HepG2 (cell line): ENCODE measurements at regions not wholly inside any gene's neighbourhood (a gene's known extent, or its start where the extent isn't known, plus 50 kb on each side); places are given as distances from the start of the nearest gene placed in this dataset.

Experiments
- ATAC-seq: fragments of 200-7000 bp; cut with Tn5 transposase; 3 replicates; pipeline ENCODE4 v1.9.1; 2020; ENCODE audit warnings: mild to moderate bottlenecking, moderate library complexity
- BruUV-seq: library from RNA; stranded (reverse); fragments of 400-500 nt; replicated peaks from 2 replicates; lab custom pipeline; 2021; lab: Mats Ljungman, UMichigan
- CTCF ChIA-PET: fragments of 300-600 bp; formaldehyde crosslinking; extraction: SDS; loops from one replicate; lab custom pipeline; 2021; ENCODE audit warnings: low total read pairs, inconsistent platforms, low intra/inter-chr PET ratio; lab: Yijun Ruan, JAX
- POLR2A ChIA-PET: fragments of 350-600 bp; sonication (Branson Sonifier 250); formaldehyde crosslinking; loops from one replicate; lab custom pipeline; 2020; ENCODE audit warnings: antibody characterized with exemption, inconsistent platforms; lab: Yijun Ruan, JAX
- DNase-seq: peaks from one replicate; pipeline ENCODE4 v3.0.0-alpha.2; 2015; ENCODE audit warnings: low spot score
- FAIRE-seq: peaks from 3 replicates; lab custom pipeline; 2011; peaks lifted over from hg19 to GRCh38; lab: Jason Lieb, UNC
- H2AFZ ChIP-seq: one replicate; pipeline ENCODE4 v1.6.1; 2011; ENCODE audit warnings: low read length, inconsistent platforms
- H3K27ac ChIP-seq: fragments of 300-600 bp; 3 replicates; pipeline ENCODE4 v1.8.0; 2011; ENCODE audit warnings: mixed run types, mild to moderate bottlenecking, mixed read lengths, low read length, inconsistent platforms; ENCODE audit not compliant: insufficient read depth; ENCODE audit errors: extremely low read length
- H3K27me3 ChIP-seq, 2 experiments: fragments of 200-600 bp in 1 of 2; 2 replicates in 1 of 2; 3 replicates in 1 of 2; pipeline versions ENCODE4 v1.6.0 to v1.8.0; 2011; ENCODE audit warnings: low read length in 2 of 2, mild to moderate bottlenecking in 2 of 2, moderate library complexity in 2 of 2, inconsistent platforms in 1 of 2; ENCODE audit not compliant: insufficient read depth in 2 of 2, control insufficient read depth in 1 of 2
- H3K36me3 ChIP-seq, 2 experiments: fragments of 200-600 bp in 1 of 2; replicated peaks in 1 of 2; 2 replicates in 1 of 2; 3 replicates in 1 of 2; pipeline versions ENCODE4 v1.5.1 to v1.8.0; 2011; ENCODE audit warnings: low read length in 2 of 2, inconsistent platforms in 1 of 2; ENCODE audit not compliant: insufficient read depth in 2 of 2, control insufficient read depth in 1 of 2
- H3K4me1 ChIP-seq: 2 replicates; pipeline ENCODE4 v1.5.1; 2012; ENCODE audit warnings: low read length, inconsistent platforms; ENCODE audit not compliant: insufficient read depth
- H3K4me2 ChIP-seq: 2 replicates; pipeline ENCODE4 v1.6.0; 2011; ENCODE audit warnings: low read depth, low read length, inconsistent platforms
- H3K4me3 ChIP-seq, 3 experiments: fragments of 200-600 bp in 1 of 3; sonication (generic), shearing (Covaris generic) in 1 of 3; replicated peaks in 1 of 3; 2 replicates each; pipeline ENCODE4 v1.5.1; 2011 to 2016; ENCODE audit warnings: low read length in 3 of 3, inconsistent platforms in 2 of 3, low read depth in 2 of 3, mild to moderate bottlenecking in 2 of 3, control low read depth in 1 of 3, mixed read lengths in 1 of 3; ENCODE audit not compliant: insufficient read depth in 1 of 3
- H3K79me2 ChIP-seq: one replicate; pipeline ENCODE4 v1.6.1; 2011; ENCODE audit warnings: low read length, inconsistent platforms; ENCODE audit not compliant: insufficient read depth
- H3K9ac ChIP-seq: 2 replicates; pipeline ENCODE4 v1.6.0; 2011; ENCODE audit warnings: mild to moderate bottlenecking, low read depth, low read length, inconsistent platforms; ENCODE audit not compliant: insufficient read depth
- H3K9me3 ChIP-seq: 2 replicates; pipeline ENCODE4 v1.5.1; 2012; ENCODE audit warnings: mild to moderate bottlenecking, low read length
- H4K20me1 ChIP-seq: 2 replicates; pipeline ENCODE4 v1.6.0; 2011; ENCODE audit warnings: inconsistent platforms, mild to moderate bottlenecking, low read length, moderate library complexity; ENCODE audit not compliant: insufficient read depth
- CBFB ChIP-seq: sonication (generic); formaldehyde crosslinking; IDR thresholded peaks from 2 replicates; pipeline ENCODE4 v1.4.0; 2020; ENCODE audit warnings: missing genetic modification reagents
- CCAR2 ChIP-seq: fragments of 200-400 bp; formaldehyde crosslinking; optimal IDR thresholded peaks from 2 replicates; pipeline ENCODE3; 2018; ENCODE audit warnings: low read depth, mild to moderate bottlenecking, low read length, moderate library complexity
- FOXP1 ChIP-seq, 2 experiments: fragments of 450-650 bp in 1 of 2; IDR thresholded peaks; 2 replicates each; pipeline ENCODE4 v1.6.1; 2017 to 2018; ENCODE audit warnings: antibody characterized with exemption in 1 of 2
- NAIF1 ChIP-seq: sonication (generic); formaldehyde crosslinking; IDR thresholded peaks from 2 replicates; pipeline ENCODE4 v1.5.0; 2020; ENCODE audit warnings: mild to moderate bottlenecking, missing genetic modification reagents, borderline replicate concordance
- NCOA5 ChIP-seq: sonication (generic); formaldehyde crosslinking; IDR thresholded peaks from 2 replicates; pipeline ENCODE4 v1.4.0; 2020; ENCODE audit warnings: missing genetic modification reagents
- NFATC3 ChIP-seq: sonication (generic); formaldehyde crosslinking; IDR thresholded peaks from 2 replicates; pipeline ENCODE4 v1.5.1; 2020; ENCODE audit warnings: mild to moderate bottlenecking, missing genetic modification reagents
- PPARG ChIP-seq: conservative IDR thresholded peaks from 2 replicates; pipeline ENCODE4 v1.6.1; 2016; ENCODE audit warnings: missing biosample characterization, missing genetic modification reagents
- PRPF4 ChIP-seq: fragments of 200-400 bp; formaldehyde crosslinking; IDR thresholded peaks from 2 replicates; pipeline ENCODE4 v1.6.1; 2016; ENCODE audit warnings: low read length, low read depth; ENCODE audit not compliant: poor library complexity, severe bottlenecking
- TOE1 ChIP-seq: sonication (generic); formaldehyde crosslinking; IDR thresholded peaks from 2 replicates; pipeline ENCODE4 v1.4.0; 2020; ENCODE audit warnings: mild to moderate bottlenecking, missing genetic modification reagents
- ZFP37 ChIP-seq: sonication (generic); formaldehyde crosslinking; IDR thresholded peaks from 2 replicates; pipeline ENCODE4 v1.4.0; 2020; ENCODE audit warnings: missing genetic modification reagents, borderline replicate concordance
- ZNF430 ChIP-seq: sonication (generic); formaldehyde crosslinking; IDR thresholded peaks from 2 replicates; pipeline ENCODE4 v1.9.0; 2021; ENCODE audit warnings: mild to moderate bottlenecking, missing genetic modification reagents
- ZNF496 ChIP-seq: sonication (generic); formaldehyde crosslinking; IDR thresholded peaks from 2 replicates; pipeline ENCODE4 v1.8.1; 2023; ENCODE audit warnings: mild to moderate bottlenecking, moderate library complexity, missing genetic modification reagents; ENCODE audit not compliant: insufficient replicate concordance
- WGBS: methylation state at CpG from one replicate; pipeline ENCODE4 v1.1.6; 2017; ENCODE audit warnings: low lambda C conversion rate; 5-methylcytosine and 5-hydroxymethylcytosine counted together
- in situ Hi-C: cut with HindIII; loops from 2 replicates; pipeline ENCODE4 v1.10.0; 2017; ENCODE audit warnings: low pct_unique_long_range_greater_than_20kb; ENCODE audit not compliant: extremely low pct_ligation_motif_present
- intact Hi-C: fragments of 100-400 bp; cut with micrococcal nuclease; formaldehyde crosslinking; loops from one replicate; pipeline ENCODE4 v1.10.0; 2022; ENCODE audit not compliant: unreplicated experiment
- TF ChIP-seq, protein P1 (sequence below): IDR thresholded peaks from 2 replicates; pipeline ENCODE4 v1.6.1; 2016; ENCODE audit warnings: control low read depth
- TF ChIP-seq, protein P2 (sequence below): sonication (generic); formaldehyde crosslinking; IDR thresholded peaks from 2 replicates; pipeline ENCODE4 v1.4.0; 2020; ENCODE audit warnings: missing genetic modification reagents

DNA sequence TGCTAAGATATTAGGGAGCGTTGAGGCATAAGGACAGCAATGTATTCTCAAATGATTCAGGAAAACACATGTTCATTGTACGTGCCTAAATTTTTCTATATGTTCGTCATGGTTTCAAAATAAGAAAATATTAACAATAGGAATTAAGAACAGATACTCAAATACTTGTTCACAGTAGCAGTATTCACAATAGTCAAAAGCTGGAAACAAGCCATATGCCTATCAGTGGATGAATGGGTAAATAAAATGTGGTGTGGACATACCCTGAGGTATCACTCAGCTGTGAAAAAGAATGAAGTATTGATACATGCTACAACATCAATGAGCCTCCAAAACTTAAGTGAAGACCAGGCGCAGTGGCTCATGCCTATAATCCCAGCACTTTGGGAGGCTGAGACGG lies 84.7 kb upstream of the PTER start:
- Histone ChIP-seq H3K9me3 (no peaks in the 10 kb centered on the region), H3K4me2 (no peak overlapping the region), H4K20me1 (no peaks in the 10 kb centered on the region), H3K36me3 (no peaks in the 10 kb centered on the region), H3K4me1 (no peaks in the 10 kb centered on the region), H3K9ac (no peak overlapping the region), H3K79me2 (no peaks in the 10 kb centered on the region), H3K27ac (no peak overlapping the region), H2AFZ (no peak overlapping the region), H3K4me3 (no peak overlapping the region), H3K27me3 (peaks cover 0 to 5% of the 10 kb centered on the region in 2 experiments; a peak in 1 of 5 replicates)
- TF ChIP-seq FOXP1 (IDR thresholded peaks at IDR 0.05) (no peak), FOXP1 (CRISPR knock-in tag; IDR thresholded peaks at IDR 0.05) (no peak)
- 24% methylated on average over 5 of the region's 5 CpGs for WGBS
- DNase-seq (no peak), FAIRE-seq (no peak), ATAC-seq (no peak)
- ChIA-PET CTCF (no interaction called here), POLR2A (no interaction called here)
- intact Hi-C loops (no loop called here), in situ Hi-C loops (no loop called here)
- BruUV-seq, result no TSS peak

DNA sequence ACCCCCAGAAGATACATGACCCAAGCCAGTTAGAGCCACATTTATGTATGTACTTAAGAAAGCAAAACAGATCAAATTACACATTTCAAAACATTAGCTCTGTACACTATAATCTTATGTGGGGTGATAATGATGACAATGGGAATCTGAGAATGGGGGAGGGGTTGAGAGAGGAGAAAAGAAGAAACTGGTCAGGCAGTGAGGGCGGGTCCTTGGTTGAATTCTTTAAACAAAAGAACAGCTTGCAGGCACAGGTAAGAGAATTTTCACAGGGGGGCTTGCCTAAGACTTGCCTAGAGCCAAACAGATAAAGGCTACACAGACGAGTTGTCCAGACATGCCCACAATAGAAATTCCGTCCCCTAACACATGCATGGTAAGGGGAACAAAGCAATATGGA lies 76.8 kb upstream of the PTER start:
- CTCF ChIA-PET, result no interaction called here
- no peak overlapping the region for H3K9ac ChIP-seq
- ATAC-seq (no peak), FAIRE-seq (no peak), DNase-seq (no peak)
- no peaks in the 10 kb centered on the region for H3K79me2 ChIP-seq
- no peaks in the 10 kb centered on the region; a peak in 1 of 5 replicates for H3K27me3 ChIP-seq
- H3K4me2 ChIP-seq, result no peak overlapping the region
- no peaks in the 10 kb centered on the region for H3K36me3 ChIP-seq
- no TSS peak for BruUV-seq
- POLR2A ChIA-PET, result no interaction called here
- H3K4me1 ChIP-seq, result no peaks in the 10 kb centered on the region
- intact Hi-C loops, result no loop called here
- no peaks in the 10 kb centered on the region for H4K20me1 ChIP-seq
- in situ Hi-C loops, result no loop called here
- H3K27ac ChIP-seq, result no peak overlapping the region
- H3K4me3 ChIP-seq, result no peak overlapping the region
- H3K9me3 ChIP-seq, result peaks cover 11% of the 10 kb centered on the region; the same call in 1 of the 2 replicates
- WGBS, result 25% methylated on average over 3 of the region's 3 CpGs
- no peak overlapping the region for H2AFZ ChIP-seq
- TF ChIP-seq, protein P1, sequence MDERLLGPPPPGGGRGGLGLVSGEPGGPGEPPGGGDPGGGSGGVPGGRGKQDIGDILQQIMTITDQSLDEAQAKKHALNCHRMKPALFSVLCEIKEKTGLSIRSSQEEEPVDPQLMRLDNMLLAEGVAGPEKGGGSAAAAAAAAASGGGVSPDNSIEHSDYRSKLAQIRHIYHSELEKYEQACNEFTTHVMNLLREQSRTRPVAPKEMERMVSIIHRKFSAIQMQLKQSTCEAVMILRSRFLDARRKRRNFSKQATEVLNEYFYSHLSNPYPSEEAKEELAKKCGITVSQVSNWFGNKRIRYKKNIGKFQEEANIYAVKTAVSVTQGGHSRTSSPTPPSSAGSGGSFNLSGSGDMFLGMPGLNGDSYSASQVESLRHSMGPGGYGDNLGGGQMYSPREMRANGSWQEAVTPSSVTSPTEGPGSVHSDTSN (CRISPR knock-in tag), result no peak
- TF ChIP-seq TOE1 (no peak), ZNF496 (CRISPR knock-in tag) (no peak), CBFB (CRISPR knock-in tag) (no peak), CCAR2 (no peak), NAIF1 (no peak), PRPF4 (no peak), ZNF430 (CRISPR knock-in tag) (no peak), NCOA5 (CRISPR knock-in tag) (no peak), NFATC3 (CRISPR knock-in tag) (no peak), ZFP37 (CRISPR knock-in tag) (no peak), PPARG (no peak)
- TF ChIP-seq, protein P2, sequence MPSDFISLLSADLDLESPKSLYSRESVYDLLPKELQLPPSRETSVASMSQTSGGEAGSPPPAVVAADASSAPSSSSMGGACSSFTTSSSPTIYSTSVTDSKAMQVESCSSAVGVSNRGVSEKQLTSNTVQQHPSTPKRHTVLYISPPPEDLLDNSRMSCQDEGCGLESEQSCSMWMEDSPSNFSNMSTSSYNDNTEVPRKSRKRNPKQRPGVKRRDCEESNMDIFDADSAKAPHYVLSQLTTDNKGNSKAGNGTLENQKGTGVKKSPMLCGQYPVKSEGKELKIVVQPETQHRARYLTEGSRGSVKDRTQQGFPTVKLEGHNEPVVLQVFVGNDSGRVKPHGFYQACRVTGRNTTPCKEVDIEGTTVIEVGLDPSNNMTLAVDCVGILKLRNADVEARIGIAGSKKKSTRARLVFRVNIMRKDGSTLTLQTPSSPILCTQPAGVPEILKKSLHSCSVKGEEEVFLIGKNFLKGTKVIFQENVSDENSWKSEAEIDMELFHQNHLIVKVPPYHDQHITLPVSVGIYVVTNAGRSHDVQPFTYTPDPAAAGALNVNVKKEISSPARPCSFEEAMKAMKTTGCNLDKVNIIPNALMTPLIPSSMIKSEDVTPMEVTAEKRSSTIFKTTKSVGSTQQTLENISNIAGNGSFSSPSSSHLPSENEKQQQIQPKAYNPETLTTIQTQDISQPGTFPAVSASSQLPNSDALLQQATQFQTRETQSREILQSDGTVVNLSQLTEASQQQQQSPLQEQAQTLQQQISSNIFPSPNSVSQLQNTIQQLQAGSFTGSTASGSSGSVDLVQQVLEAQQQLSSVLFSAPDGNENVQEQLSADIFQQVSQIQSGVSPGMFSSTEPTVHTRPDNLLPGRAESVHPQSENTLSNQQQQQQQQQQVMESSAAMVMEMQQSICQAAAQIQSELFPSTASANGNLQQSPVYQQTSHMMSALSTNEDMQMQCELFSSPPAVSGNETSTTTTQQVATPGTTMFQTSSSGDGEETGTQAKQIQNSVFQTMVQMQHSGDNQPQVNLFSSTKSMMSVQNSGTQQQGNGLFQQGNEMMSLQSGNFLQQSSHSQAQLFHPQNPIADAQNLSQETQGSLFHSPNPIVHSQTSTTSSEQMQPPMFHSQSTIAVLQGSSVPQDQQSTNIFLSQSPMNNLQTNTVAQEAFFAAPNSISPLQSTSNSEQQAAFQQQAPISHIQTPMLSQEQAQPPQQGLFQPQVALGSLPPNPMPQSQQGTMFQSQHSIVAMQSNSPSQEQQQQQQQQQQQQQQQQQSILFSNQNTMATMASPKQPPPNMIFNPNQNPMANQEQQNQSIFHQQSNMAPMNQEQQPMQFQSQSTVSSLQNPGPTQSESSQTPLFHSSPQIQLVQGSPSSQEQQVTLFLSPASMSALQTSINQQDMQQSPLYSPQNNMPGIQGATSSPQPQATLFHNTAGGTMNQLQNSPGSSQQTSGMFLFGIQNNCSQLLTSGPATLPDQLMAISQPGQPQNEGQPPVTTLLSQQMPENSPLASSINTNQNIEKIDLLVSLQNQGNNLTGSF (CRISPR knock-in tag), result no peak
